CD4-positive, alpha-beta T cell treated with Interleukin-21 for 1 hour (primary cell): ENCODE measurements at regions not wholly inside any gene's neighbourhood (a gene's known extent, or its start where the extent isn't known, plus 50 kb on each side); places are given as distances from the start of the nearest gene placed in this dataset.
"Not testable (repeated sequence)": the region's sequence is repeated elsewhere in the genome, so short reads cannot be mapped to it uniquely, and the experiment has no call there.

Experiments
- DNase-seq: peaks from one replicate; pipeline ENCODE4 v3.0.0-alpha.2; 2020

DNA sequence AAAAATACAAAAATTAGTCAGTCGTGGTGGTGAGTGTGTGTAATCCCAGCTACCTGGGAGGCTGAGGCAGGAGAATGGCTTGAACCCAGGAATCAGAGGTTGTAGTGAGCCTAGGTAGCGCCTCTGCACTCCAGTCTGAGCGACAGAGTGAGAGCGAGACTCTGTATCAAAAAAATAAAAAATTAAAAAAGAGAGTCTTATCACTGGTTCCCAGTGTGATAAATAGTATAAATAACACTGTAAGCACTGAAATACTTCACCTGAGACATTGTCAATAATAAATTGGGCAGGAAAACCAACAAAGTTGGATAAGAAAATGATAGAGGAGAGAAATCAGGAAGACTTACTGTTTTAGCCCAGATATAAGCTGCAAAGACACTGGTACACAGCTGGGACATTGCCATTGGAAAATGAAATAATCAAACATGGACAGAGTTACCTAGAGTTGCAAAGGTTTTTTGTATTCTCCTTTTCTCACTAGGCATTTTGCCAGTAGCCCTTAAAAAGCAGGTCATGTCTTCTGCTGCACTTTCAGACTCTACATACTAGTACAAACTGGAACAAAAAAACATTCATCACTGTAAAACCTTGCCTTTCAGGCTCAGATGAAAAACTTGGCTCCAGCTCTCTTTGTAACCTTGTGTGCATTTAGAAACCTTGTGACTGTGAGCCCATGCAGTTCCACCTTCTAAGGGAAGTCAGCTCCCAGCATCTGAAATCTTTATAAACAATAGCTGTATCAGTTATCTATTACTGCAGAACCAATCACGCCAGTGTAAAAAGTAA lies 55.0 kb upstream of the PPP1R2C start:
- DNase-seq: no peak

DNA sequence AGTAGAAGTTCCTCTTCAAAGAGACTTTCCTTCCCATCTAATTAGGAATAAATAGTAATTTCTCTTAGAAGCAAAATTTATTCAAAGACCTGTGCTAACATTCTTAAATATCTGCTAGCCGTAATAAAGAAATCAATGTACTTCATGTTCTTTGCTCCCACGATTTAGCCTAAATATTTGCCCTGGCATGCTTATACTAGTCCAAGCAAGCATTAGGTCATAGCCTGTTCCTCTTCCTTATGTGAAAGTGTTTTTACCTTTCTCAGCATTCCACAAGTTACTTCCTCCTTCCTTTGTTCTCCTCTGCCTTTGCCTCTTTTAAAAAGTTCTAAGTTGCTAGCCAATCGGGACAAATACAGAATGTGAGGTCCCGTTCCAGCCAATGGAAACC lies 55.6 kb upstream of the PPP1R2C start:
- DNase-seq: not testable (repeated sequence)

DNA sequence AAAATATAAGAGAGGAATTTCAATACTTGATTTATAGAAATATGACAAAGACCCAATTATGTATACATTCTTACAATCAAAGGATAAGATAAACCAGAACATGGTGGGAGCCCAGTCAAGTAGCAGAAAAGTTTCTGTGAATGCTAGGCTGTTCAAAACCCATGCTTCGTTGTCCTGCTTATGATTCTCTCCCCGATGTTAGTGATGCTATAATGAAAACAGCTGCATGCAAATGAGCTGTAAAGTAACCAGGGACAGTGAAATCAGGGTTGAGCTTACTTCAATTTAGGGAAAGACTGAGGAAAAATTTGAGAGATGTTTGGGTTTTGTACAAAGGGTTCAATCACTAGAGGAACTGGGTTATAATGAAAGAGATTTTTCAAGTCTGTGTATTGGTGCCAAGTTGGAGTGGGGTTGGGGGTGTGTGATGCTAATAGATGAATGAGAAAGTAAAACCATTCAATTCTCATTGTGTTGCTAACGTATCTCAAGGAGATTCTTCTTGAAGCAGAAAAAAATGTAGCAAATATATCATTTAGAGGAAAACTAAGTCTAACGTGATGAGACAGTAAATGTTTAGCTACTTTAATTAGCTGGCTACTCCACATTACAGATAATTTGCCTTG lies 59.3 kb upstream of the PPP1R2C start:
- DNase-seq: no peak

DNA sequence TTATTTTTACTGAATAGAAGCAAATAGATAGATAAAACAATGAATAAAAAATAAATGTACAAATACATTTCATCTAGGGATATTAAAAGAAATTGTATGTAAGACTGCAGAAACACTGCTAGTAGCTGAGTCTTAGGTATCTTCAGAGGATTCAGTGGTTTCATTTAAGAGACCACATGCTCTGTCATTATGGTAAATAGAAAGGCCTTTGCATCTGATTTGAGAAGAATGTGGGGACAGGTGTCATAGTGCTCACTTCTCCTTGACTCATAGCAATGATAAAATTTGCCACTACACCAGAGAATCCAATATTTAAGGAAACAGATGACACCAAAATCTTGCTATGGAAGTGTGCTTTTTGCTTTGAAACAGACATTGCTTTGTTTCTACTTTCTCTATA lies 59.8 kb upstream of the PPP1R2C start:
- no peak for DNase-seq

DNA sequence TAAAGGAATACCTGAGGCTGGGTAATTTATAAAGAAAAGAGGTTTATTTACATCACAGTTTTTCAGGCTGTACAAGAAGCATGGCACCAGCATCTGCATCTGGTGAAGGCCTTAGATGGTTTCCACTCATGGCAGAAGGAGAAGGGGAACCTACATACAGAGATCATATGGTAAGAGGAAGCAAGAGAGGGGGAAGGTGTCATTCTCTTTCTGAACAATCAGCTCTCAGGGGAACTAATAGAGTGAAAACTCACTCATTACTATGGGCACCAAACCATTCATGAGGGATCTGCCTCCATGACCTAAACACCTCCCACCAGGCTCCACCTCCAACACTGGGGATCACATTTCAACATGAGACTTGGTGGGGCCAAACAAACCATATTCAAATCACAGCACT lies 61.7 kb upstream of the PPP1R2C start:
- DNase-seq: no peak

DNA sequence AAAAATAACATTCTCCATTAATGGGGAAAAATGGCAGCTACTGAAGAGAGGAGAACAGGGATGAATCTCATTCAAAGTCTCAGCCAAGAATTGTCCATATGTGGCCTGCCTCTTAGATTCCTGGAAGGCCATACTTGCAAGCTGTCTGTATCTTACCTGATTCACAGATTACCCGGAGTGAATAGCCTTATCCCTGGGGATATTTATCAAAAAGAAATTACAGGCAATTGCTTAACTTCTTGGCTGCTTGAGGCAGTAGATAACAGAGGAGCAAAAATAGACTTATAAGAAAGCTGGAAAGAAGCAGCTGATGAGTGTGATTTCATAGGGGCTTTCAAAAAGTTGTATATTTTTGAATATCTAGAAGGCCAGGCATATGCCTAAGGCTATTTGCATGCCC lies 68.8 kb upstream of the PPP1R2C start:
- no peak for DNase-seq

DNA sequence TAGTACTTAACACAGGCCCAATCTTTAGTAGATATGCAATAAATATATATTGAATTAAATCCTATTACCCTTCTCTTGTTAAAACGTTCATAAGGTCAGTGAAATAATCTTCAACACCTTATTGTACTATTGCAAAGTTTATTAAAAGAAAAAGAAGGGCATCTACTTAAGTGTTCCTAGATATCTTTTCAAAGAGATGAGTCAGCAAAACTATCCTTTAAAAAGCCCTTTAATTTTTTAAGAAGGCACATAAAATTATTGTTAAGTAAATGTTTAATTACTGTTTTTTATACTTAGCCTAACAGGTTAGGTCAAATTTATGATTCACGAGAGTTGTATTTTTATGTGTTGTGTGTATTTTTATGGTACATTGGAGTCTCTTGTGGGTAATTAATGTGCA lies 77.3 kb upstream of the PPP1R2C start:
- no peak for DNase-seq

DNA sequence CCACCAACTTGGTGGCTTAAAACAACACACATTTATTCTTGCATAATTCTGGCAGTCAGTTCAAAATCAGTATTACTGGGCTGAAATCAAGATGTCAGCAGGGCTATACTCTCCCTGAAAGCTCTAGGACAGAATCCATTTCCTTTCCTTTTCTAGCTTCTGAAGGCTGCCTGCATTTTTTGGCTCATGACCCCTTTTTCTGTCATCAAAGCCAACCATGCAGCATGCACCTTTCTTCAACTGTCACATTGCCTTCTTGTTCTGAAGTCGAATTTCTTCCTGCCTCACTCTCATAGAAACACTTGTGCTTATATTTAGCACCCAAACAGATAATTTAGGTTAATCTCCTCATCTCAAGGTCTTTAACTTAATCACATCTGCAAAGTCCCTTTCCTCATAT lies 79.8 kb upstream of the PPP1R2C start:
- no peak for DNase-seq

DNA sequence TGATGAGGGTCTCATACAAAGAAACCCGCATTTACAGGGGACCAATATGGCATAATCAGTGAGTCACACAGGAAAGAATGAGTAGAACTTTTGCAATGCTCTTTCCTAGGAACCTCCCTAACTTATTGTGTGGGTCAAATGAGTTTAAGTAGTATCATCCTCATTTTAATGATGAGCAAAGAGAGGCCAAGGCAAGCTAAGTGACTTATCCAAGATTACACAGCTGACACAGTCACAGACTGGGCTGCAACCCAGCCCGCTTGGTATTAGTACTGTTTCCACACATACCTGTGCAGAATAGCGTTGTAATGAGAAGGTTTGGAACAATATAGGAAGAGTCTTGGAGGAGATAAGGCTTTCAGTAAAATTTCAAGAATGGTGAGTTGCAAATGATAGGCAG lies 91.0 kb upstream of the PPP1R2C start:
- no peak for DNase-seq

DNA sequence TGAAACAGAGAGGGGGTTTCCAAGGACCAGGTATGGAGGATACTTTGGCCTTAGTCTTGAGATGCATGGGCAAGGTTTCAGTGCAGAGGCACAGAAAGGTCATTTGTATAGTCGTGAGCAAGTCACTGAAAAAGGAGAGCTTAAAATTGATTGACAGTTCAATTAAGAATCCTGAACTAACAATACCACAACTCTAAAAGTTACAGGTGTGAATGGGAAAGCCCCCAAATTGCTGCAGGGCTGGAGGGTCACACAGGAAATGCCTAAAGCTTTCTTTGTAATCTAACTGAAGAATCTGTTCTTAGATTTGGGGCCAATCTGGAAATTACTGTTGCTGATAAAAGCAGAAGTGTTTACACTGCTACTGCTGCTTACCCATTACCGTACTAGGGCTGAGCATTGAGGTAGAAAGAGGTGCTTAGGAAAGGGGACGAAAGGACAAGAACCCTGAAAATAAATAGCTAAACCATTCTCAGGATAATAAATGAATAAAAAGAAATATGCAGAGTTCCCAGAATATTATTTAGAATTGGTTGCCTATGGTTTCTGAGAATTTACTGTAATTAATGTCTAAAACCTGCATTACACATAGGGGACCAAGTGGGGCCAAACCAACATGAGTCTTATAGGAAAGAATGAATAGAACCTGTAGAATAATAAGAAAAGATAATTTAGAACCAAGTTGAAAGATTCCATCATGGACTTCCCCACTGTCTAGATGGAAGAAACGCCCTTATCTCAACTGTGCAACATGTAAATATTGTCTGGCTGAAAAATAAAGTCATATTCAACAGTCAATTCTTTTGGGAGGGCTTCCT lies 91.9 kb upstream of the PPP1R2C start:
- DNase-seq: peak; percentile 4

DNA sequence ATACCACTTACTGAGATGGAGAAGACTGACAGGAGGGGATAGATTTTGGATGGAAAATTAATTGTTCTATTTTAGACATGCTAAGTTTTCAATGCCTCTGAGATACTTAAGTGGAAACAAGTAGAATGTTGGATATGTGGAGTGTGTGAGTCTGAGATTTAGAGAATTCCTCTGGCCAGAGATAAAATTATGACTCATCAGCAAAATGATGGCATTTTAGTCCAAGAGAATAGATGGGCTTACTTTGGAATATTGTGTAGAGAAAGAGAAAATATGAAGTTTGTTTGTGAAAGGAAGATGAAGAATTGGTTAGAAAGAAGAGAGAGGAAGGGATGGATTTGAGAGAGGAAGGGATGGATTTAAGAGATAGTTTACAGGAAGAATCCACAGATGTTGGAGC lies 108.6 kb upstream of the PPP1R2C start:
- no peak for DNase-seq

DNA sequence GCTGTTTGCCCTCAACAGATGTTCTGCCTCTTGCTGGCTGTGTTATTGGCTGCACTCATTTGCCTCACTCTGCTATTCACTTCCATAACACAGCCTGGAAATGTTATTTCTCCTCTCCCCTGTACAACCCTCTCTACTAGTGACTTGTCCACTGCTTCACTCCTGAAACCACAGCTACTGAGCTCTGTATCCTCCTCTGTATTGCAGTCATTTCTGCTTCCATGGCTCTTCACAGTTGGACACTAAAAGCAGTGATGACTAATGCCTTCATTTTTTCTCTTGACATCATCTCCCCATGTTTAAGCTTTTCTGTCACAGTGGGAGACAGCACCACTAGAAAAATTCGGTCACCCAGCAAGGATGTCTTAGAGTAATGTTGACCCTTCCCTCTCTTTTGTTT lies 123.0 kb upstream of the PPP1R2C start:
- no peak for DNase-seq

DNA sequence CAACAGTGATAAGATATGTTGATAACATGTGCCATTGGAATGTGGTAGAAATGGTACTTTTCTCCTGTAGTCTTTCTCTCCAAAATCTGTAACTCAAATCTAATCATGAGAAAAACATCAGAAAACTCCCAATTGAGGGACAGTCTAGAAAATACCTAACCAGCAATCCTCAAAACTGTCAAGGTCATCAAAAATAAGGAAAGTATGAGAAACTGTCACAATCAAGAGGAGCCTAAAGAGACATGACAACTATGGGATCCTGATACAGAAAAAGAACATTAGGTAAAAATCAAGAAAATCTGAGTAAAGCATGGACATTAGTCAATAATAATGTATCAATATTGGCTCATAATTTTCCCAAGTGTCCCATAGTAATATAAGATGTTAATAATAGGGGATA lies 124.5 kb upstream of the PPP1R2C start:
- no peak for DNase-seq

DNA sequence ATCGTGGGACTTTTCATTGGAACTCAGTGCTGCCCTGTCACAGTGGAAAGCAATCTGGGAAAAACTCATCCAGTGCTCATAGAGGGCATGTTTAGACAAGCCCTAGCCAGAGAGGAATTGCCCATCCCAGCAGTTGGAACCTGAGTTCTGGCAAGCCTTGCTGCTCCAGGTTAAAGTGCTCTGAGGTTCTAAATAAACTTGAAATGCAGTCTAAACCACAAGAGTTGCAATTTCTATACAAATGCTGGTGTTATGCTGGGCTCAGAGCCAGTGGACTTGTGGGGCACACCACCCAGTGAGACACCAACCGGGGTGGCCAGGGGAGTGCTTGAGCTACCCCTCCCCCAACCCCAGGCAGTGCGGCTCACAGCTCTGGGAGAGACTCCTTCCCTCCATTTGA lies 142.8 kb upstream of the PPP1R2C start:
- DNase-seq: no peak

DNA sequence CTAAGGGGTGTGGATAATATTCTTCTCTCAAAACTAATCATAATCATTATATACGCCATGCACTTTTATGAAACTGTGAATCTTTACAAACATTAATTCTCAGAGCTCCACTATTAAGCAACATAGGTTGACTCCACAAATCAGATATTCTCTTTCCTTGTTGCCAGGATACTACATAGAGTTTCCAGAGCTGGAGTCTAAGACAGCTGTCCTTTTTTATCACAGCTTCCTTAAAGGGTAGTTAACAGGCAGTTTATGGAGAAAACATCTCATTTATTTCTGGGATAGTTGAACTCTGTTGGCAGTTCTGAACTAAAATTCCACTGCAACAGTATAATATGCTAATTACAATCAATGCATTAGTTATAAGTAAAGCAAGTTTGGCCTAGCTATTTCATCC lies 152.1 kb upstream of the PPP1R2C start:
- no peak for DNase-seq

DNA sequence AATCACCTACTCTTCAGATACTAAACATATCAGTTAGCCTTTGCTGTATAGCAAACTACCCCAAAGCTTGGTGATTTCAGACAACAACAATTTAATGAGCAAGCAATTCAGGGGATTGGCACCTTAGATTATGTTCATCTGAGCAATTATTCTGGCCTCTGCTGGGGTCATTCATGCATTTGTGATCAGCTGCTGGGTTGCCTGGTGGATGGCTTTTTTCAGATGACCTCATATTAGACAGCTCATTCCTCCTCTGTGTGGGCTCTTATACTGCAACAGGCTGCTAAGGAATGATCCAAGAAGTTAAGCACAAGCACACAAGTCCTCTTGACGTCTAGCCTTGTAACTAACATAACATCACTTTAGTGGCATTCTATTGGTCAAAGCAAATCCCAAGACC lies 153.0 kb upstream of the PPP1R2C start:
- DNase-seq: no peak

DNA sequence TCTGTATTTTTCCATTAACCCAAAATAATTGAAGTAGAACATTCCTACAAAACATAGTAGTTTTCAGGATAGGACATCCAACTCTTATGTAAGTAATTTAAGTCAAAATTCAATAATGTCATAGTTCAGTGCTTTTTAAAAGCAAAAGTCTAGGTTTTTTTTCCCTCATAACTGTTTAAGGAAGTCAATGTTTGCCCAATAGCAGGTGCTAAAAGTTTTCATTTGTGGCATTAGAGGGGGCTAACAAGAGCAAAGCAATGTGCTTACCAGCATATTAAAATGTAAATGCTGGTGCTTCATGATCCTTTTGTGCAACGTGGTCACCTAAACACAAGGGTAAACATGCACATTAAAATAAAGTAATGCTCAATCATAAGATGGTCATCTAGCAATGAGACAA lies 155.2 kb upstream of the PPP1R2C start:
- no peak for DNase-seq

DNA sequence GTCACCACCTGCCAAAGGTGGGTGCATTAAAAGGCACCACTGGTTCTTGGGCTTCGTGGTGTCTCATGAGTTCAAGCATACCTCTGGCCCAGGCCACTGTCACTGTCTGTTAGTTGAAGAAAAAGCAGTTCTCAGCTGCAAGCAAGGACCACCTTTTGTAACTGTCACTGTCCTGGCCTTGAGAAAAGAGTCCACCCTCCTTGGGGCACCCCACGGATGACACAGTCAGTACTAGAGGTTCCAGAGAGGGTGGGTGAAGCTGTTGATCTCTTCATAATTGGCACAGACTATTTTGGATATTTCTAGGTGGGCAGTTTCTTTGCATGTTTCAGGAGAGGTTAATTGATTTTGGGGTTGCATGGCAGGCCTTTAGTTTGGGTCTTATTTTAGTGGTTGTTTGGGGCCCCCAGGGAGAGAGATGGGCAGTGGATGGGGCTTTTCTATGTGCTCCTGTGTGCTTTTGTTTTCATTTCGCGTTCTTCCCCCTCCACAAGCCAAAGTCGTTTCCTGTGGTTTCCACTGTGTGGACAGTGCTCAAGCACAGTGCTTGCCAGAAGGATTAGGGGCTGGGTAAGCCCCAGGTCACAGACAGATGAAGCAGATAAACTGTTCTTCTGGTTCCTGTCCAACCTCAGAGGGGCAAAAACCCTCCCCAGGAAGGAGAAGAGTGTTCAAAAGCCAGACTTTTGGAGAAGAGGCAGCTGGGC lies 156.2 kb upstream of the PPP1R2C start:
- peak; percentile 51 for DNase-seq

DNA sequence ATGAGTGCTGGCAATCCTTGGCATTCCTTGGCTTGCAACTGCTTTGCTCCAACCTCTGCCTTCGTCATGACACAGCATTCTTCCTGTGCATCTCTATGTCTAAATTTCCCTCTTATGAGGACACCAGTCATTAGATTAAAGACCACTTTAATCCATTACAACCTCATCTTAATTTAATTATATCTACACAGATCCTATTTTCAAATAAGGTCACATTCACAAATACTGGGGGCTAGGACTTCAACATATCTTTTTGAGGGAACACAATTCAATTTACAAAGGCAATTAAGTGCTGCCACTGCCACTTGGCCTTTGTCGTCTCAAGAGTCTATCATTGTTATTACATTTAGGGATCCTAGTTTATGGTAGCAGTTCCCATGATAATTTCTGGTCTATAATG lies 163.7 kb upstream of the PPP1R2C start:
- no peak for DNase-seq

DNA sequence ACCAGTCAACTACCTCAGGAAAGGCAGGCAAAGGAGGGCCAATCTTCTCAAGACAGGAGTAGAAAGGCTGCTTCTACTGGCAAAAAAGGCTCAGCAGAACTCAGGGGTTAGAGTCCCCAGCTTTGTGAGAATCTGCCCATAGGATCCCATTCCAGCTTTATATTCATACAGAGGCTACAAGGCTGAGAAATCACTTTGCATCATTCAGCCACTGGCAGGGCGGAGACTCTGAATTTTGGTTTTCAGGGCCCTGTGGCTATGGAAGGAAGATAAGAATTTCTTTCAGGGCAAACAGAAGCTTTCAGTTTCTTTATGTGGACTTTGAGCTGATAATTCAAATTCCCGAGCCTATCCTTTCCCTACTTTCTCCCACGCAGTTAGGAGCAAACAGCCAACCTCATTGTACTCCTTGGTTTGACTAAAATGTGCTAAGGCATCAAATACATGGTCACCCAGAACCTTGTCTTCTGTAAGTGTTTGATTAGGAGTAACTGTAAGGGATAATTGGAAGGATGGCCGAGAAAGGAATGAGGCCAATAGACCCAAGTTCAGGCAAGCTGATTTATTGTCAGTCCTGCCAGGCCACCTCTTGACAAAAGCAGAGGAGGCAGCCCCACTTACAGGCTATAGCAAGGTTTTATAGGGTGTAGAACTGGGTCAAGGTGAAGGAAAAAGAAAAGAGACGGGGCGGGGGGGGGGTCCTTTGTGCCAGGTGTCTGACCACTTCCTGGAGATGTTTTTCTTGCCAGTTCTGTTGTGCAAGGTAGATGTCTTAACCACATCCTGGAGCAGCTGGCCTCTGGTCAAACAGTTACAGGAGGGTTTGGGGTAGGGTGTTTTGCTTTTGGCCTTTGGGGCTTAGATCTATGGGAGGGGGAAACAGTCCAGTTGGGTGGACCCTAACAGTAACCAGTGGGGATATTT lies 165.3 kb upstream of the PPP1R2C start:
- DNase-seq: peak; percentile 72

DNA sequence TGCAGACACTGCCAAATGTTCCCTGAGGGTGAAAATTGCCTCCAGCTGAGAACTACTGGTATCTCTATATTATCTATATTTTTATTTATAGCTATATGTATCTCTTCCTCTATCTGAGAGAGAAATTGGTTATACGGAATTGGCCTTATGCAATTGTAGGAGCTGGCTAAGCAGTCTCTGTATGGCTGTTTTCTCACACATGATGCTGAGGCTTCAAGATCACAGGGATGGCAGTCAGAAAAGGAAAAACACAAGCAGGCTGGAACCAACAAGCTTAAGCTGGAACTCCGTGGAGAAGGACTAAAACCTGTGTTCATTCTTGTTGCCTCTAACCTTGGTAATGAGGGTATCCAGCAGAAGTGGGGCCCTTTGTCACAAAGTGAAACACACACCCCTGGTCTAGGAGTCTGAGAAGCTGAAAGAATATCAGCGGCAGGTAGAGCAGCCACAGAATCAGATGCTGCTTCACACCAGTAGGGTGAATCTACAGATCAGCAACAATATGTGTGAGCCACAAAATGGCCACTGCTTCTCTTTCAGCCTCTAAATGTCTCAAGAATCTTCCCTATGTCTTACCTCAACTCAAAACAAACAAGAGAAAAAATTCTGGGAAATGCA lies 166.5 kb upstream of the PPP1R2C start:
- DNase-seq: peak; percentile 52
